ENCODE measurements at regions not wholly inside any gene's neighbourhood (a gene's known extent, or its start where the extent isn't known, plus 50 kb on each side); places are given as distances from the start of the nearest gene placed in this dataset.

GRCh38 chr1:184210031-184210430 lies 158.5 kb downstream of the TSEN15 start:
- TF ChIP-seq ZC3H10 (CRISPR knock-in tag; IDR thresholded peaks at IDR 0.05) (no peak), PPARA (CRISPR knock-in tag; IDR thresholded peaks at IDR 0.05; ENCODE audit: borderline replicate concordance) (no peak), ZFP3 (CRISPR knock-in tag; IDR thresholded peaks at IDR 0.05) (no peak), ZNF565 (CRISPR knock-in tag; conservative IDR thresholded peaks at IDR 0.05; ENCODE audit: low read depth) (no peak), PATZ1 (CRISPR knock-in tag; IDR thresholded peaks at IDR 0.05; ENCODE audit: borderline replicate concordance) (no peak), CREB5 (CRISPR knock-in tag; IDR thresholded peaks at IDR 0.05; ENCODE audit: low read depth) (no peak), RARB (CRISPR knock-in tag; IDR thresholded peaks at IDR 0.05) (no peak), ISL1 (CRISPR knock-in tag; IDR thresholded peaks at IDR 0.05) (no peak), ARNTL (CRISPR knock-in tag; IDR thresholded peaks at IDR 0.05; ENCODE audit: borderline replicate concordance, low read depth) (no peak), ZNF70 (CRISPR knock-in tag; IDR thresholded peaks at IDR 0.05) (0 out of 2 replicates have a peak, but pooled peaks have one; percentile 41)

Data from SK-N-SH treated with all-trans-retinoic acid at 6 μM for 48 hours (cell line).